Mesodermal cell (in vitro differentiated cells): ENCODE measurements at regions not wholly inside any gene's neighbourhood (a gene's known extent, or its start where the extent isn't known, plus 50 kb on each side); places are given as distances from the start of the nearest gene placed in this dataset.
A peak's percentile ranks its signal among the peaks of the same experiment; 100 is the strongest.

ENCODE experiments used
- H3K27ac ChIP-seq: 2 replicates; pipeline ENCODE4 v1.7.0; 2013; ENCODE audit warnings: mild to moderate bottlenecking, low read depth, low read length, moderate library complexity; ENCODE audit not compliant: severe bottlenecking
- H3K36me3 ChIP-seq: 2 replicates; pipeline ENCODE4 v1.7.1; 2013; ENCODE audit warnings: mild to moderate bottlenecking, low read length, moderate library complexity; ENCODE audit not compliant: control insufficient read depth, insufficient read depth
- H3K4me1 ChIP-seq: one replicate; pipeline ENCODE4 v1.7.1; 2013; ENCODE audit warnings: mild to moderate bottlenecking, low read length; ENCODE audit not compliant: insufficient read depth, control insufficient read depth, poor library complexity, severe bottlenecking
- H3K4me3 ChIP-seq: 2 replicates; pipeline ENCODE4 v1.7.0; 2013; ENCODE audit warnings: low read length, control low read depth, mild to moderate bottlenecking; ENCODE audit not compliant: insufficient read depth, poor library complexity, severe bottlenecking; ENCODE audit errors: extremely low read depth
- H3K9me3 ChIP-seq: 2 replicates; pipeline ENCODE4 v1.7.1; 2013; ENCODE audit warnings: mild to moderate bottlenecking, low read length, moderate library complexity; ENCODE audit not compliant: control insufficient read depth
- WGBS, 2 experiments: methylation state at CpG; one replicate each; pipeline ENCODE4 v1.1.5; 2013; ENCODE audit warnings: missing lambda C conversion rate in 2 of 2; ENCODE audit not compliant: insufficient coverage in 2 of 2; 5-methylcytosine and 5-hydroxymethylcytosine counted together

DNA sequence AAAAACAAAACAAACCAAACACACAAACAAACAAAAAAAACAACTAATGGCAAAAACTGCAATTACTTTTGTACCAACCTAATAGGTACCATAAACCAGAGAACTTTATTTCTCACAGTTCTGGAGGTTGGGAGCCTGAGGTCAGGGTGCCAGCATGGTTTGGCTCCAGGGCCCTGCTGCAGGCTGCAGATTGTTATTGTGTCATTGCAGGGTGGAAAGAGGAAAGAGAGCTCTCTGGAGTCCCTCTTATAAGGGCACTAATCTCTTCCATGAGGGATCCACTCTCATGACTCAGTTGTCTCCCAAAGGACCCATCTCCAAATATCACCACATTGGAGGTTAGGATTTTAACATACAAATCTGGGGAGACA lies 64.9 kb upstream of the CPEB4 start:
- Histone ChIP-seq H3K4me1 (peaks cover 38% of the 10 kb centered on the region), H3K27ac (no peak overlapping the region), H3K36me3 (no peaks in the 10 kb centered on the region), H3K4me3 (no peak overlapping the region), H3K9me3 (peaks cover 8% of the 10 kb centered on the region)

DNA sequence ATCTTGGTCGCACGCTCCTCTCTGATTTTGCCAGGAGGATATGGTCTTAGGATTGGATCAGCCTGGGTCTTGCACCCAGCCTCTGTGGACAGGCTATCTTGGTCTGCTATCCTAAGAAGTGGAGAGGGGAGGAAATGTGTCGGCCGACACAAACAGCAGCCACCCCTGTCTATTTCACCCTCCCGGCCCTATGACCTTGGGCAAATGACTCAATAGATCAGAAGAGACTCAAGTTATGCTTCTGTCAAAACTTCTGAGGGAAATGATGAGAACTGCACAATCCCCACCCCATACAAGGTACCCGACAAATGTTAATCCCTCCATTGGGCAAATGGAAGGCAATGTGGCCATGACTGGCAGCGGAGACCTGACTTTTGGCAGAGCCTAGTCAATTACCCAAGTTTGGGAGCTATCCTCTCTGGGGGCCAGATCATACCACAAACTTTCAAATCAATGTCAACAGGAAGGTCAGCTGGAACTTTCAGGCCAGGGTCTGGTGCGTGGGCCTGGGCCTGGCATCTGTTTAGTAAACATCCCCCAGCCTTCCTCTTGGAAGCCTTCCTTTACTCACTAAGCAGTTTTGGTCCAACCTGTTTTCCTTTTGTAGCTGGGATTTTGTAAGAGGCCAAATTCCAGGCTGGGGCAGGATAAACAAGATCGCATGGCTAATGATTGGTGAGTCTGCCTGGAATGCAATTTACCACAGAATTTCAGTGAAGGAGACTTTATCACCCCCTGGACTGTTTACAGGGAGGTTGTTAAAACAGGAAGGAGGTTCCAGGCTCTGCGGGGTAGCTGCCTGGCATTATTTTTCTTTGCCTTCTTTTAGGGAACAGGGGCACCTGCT lies 64.2 kb upstream of the CPEB4 start:
- Histone ChIP-seq H3K9me3 (peaks cover 8% of the 10 kb centered on the region), H3K36me3 (no peaks in the 10 kb centered on the region), H3K27ac (peak overlapping the region; percentile 83), H3K4me1 (peaks cover 38% of the 10 kb centered on the region), H3K4me3 (no peak overlapping the region)
- 74 to 86% methylated on average over 7 of the region's 10 CpGs for WGBS, 2 experiments

DNA sequence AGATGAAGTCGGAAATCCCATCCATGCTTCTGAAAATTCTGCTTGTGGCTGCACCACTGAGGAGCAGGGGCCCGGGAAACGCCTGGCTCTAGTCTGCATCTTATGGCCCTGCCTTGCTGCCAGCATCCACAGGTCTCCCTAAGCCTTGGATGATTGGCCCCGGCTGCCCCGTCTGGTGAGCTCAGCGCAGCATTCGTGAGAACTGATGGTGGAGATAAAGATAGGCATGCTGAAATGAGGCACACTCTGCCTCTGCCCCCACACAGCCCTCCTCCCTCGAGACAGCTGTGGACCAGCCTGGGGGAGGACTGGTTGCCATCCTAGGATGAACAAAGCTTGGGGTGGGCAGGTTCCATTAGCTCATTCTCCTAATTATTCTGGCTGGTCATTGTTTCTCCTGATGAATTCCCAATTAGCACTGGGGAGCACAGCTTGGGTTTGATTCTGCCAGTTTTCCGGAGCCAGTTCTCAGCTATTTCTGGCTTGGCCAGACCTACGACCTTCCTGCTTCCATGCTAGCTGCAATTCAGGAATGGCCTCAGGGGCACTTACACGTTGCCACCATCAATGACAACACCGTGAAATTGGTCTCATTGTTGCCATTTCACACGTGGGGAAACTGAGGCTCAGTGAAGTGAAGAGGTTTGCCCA lies 62.8 kb upstream of the CPEB4 start:
- Histone ChIP-seq H3K4me1 (peaks cover 50% of the 10 kb centered on the region), H3K9me3 (peaks cover 8% of the 10 kb centered on the region), H3K27ac (peak overlapping the region; percentile 83), H3K36me3 (no peaks in the 10 kb centered on the region), H3K4me3 (no peak overlapping the region)
- 88 to 89% methylated on average over 8 of the region's 13 CpGs for WGBS, 2 experiments

DNA sequence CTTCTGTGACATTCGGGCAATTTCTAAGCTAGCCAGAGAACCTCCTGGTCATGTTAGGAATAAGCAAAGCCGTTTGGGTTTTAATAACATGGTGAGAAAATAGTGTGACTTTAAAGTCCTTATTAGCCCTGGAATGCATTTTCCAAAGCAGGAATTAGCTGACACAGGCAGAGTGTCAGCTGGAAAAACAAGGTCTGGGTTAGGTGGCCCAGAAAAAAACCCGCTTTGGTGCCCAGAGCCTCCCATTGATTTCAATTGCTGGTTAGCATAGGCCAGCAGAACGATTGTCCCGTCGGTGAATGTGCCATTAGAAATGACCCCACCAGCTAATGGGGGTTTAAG lies 62.1 kb upstream of the CPEB4 start:
- Histone ChIP-seq H3K27ac (no peak overlapping the region), H3K4me1 (peaks cover 53% of the 10 kb centered on the region), H3K4me3 (no peak overlapping the region), H3K9me3 (peaks cover 8% of the 10 kb centered on the region), H3K36me3 (no peaks in the 10 kb centered on the region)
- 93 to 100% methylated on average over 2 to 5 of the region's 6 CpGs for WGBS, 2 experiments

DNA sequence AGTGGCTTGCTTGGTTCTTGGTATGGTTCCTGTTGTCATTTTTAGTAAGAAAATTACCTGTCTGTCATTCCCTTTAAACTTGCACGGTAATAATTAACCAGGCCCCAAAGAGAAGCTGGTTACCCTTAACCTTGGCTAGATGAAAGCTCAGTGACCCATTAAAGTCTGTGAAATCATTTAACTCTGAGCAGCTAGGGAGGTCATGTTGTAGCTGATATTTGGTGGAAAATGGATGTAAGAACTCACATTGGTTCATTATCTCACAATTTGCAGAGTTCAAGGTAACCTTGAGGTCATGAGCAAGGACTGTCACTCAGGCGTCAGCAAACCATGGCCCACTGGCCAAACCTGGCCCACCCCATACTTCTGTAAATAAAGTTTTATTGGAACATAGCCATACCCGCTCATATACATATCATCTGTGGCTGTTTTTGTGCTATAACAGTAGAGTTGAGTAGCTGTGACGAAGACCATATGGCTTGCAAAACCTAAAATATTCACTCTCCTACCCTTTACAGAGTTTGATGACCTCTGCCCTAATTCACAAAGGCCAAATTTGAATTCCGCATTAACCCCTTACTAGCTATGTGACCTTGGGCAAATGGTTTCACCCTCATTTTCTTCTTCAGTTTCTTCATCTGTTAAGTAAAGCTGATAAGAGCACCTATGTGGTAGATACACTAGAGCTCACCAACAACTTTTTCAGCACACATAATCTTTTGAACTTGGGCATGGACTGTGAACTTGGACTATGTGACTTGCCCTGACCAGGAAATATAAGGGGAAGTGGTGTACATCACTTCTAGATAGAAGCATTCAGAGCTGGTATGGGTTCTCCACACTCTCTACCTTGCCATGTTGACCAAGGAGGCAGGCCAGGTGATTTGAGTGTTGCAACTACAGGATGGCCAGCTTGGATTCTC lies 61.5 kb upstream of the CPEB4 start:
- no peak overlapping the region for H3K4me3 ChIP-seq
- H3K4me1 ChIP-seq, result peaks cover 51% of the 10 kb centered on the region
- peaks cover 8% of the 10 kb centered on the region for H3K9me3 ChIP-seq
- 95 to 100% methylated on average over 2 to 3 of the region's 5 CpGs for WGBS, 2 experiments
- H3K36me3 ChIP-seq, result no peaks in the 10 kb centered on the region
- H3K27ac ChIP-seq, result no peak overlapping the region

DNA sequence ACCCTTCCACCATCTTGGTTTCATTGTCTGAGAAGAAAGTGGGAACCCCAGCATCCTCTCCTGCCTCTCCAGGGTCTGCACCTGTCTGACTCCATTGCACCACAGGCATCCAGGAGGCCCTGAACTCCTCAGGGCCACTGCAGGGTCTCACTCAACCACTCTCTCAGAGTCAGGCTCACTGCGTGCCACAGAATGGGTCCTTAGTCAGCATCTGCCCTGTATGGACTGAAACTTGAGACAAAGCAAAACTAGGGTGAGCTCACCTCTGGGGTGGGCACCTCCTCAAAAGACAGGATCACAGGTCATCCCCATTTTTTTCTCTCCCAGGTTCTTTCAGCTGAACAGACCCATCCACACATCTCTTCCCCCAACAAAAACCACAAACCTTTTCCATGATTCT lies 59.2 kb upstream of the CPEB4 start:
- no peak overlapping the region for H3K4me3 ChIP-seq
- H3K9me3 ChIP-seq, result peaks cover 8% of the 10 kb centered on the region
- WGBS, 2 experiments, result 100% methylated on average over 1 of the region's 1 CpG; no CpG with 5 or more reads in 1 of the 2 experiments
- H3K4me1 ChIP-seq, result peaks cover 40% of the 10 kb centered on the region
- H3K27ac ChIP-seq, result no peak overlapping the region
- H3K36me3 ChIP-seq, result no peaks in the 10 kb centered on the region

DNA sequence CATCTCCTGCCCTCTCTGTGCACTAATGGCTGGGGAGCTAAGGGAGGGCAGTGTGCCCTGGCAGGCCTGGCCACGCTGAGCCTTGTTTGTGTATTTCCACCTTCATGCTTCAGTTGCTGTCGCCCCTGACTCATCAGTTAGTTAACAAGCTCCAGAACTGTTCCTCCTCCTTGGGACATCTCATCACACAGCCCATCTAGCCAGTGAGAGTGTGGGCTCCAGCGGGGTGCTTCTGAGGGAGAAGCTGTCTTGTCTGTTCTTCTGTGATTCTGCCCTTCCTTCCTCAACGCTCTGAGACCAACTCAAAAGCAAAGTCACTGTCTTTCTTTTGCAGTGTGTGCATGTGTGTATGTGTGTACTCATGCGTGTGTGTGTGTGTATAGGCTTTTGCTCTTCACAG lies 58.3 kb upstream of the CPEB4 start:
- no peak overlapping the region for H3K27ac ChIP-seq
- H3K4me1 ChIP-seq, result peaks cover 36% of the 10 kb centered on the region
- no peak overlapping the region for H3K4me3 ChIP-seq
- no peaks in the 10 kb centered on the region for H3K36me3 ChIP-seq
- H3K9me3 ChIP-seq, result peaks cover 8% of the 10 kb centered on the region
- WGBS, 2 experiments, result 70% methylated on average over 3 of the region's 5 CpGs; no CpG with 5 or more reads in 1 of the 2 experiments

DNA sequence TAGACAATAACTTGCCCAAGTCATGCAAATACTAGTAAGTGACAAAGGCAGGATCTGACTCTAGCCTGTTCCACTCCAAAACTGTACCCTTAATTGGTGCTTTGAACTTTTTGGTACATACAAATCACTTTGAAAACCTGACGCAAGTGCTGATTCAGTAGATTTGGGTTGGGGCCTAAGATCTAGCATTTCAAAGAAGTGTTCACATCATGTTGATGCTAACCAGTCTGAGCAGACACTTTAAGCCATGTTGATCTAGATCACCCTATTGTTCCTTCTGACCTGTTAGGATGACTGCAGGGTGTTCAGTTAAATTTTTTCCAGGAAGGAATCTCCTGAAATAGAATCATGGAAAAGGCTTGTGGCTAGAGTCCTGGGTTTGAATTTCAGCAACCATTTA lies 57.7 kb upstream of the CPEB4 start:
- peaks cover 8% of the 10 kb centered on the region for H3K9me3 ChIP-seq
- H3K4me3 ChIP-seq, result no peak overlapping the region
- H3K4me1 ChIP-seq, result peaks cover 30% of the 10 kb centered on the region
- WGBS, 2 experiments, result 100% methylated on average over 1 of the region's 1 CpG
- H3K27ac ChIP-seq, result no peak overlapping the region
- no peaks in the 10 kb centered on the region for H3K36me3 ChIP-seq

DNA sequence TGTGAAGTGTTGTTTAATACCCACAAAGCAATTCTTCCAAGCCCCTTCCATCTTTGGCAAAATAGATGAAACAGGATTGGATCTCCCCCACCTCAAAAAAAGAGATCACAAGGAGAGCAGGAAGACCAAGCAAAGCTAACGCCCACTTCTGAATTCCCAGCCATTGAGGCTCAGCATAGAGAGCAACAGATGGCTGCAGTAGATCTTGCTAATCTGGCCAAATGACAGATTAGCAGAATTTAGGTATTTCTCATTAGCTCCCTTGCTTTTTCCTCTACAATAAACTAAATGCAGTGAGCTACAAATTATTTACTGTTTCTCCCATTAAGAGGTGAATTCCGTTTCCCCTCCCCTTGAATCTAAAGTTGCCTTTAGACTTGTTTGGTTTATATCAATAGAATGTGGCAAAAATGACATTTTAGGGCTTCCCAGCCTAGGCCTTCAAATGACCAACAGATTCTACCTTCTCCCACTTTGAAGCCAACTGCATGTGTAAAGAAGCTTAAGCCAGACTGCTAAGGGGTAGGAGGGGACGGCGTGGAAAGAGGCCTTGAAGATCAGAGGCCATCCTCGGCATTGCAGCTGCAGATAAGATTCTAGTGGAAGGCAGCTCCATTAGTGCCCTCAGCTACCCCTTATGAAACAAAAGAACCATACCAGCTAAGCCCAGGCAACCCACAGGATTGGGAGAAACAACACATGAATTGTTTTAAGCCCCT lies 56.8 kb upstream of the CPEB4 start:
- H3K9me3 ChIP-seq, result peaks cover 8% of the 10 kb centered on the region
- H3K36me3 ChIP-seq, result no peaks in the 10 kb centered on the region
- H3K4me3 ChIP-seq, result no peak overlapping the region
- WGBS, 2 experiments, result 87% methylated on average over 4 of the region's 5 CpGs; no CpG with 5 or more reads in 1 of the 2 experiments
- peaks cover 20% of the 10 kb centered on the region for H3K4me1 ChIP-seq
- no peak overlapping the region for H3K27ac ChIP-seq

DNA sequence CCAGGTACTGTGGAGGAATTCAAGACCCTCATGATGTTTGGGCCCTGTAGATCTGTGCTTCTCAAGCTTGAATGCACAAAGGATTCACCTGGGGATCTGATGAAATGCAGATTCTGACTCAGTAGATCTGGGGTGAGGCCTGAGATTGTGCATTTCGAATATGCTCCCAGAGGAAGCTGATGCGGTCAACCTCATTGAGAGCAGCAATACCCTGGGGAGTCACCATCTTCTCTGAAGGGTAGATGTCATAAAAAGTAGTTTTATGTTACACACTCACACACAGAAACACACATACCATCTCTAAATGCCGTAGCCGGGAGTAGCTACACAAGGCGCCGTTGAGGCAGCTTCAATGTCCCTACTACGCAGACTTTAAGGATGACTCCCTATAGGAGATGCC lies 55.8 kb upstream of the CPEB4 start:
- H3K4me1 ChIP-seq, result peaks cover 18% of the 10 kb centered on the region
- no peaks in the 10 kb centered on the region for H3K36me3 ChIP-seq
- H3K27ac ChIP-seq, result no peak overlapping the region
- 92 to 96% methylated on average over 2 to 5 of the region's 7 CpGs for WGBS, 2 experiments
- H3K9me3 ChIP-seq, result peaks cover 8% of the 10 kb centered on the region
- no peak overlapping the region for H3K4me3 ChIP-seq
